Natural killer cell (primary cell): ENCODE measurements at regions not wholly inside any gene's neighbourhood (a gene's known extent, or its start where the extent isn't known, plus 50 kb on each side); places are given as distances from the start of the nearest gene placed in this dataset.

Source experiments
- ATAC-seq, 3 donors: fragments of 150-1000 bp in 2 of 3; fragments of 200-7000 bp in 1 of 3; cut with Tn5 transposase; 1 replicate in 1 of 3; 2 replicates in 2 of 3; pipeline ENCODE4 v1.10.0; 2021; ENCODE audit warnings: mild to moderate bottlenecking in 2 of 3, moderate library complexity in 2 of 3
- DNase-seq, 2 donors: peaks; one replicate each; pipeline versions ENCODE4 v3.0.0 to v3.0.0-alpha.2; 2013 to 2021; ENCODE audit warnings: mixed read lengths in 1 of 2
- H3K27ac ChIP-seq: one replicate; pipeline ENCODE4 v1.5.1; 2013; ENCODE audit warnings: mild to moderate bottlenecking, low read length
- H3K27me3 ChIP-seq: one replicate; pipeline ENCODE4 v1.6.1; 2013; ENCODE audit warnings: low read length; ENCODE audit not compliant: control insufficient read depth, insufficient read depth
- H3K36me3 ChIP-seq: one replicate; pipeline ENCODE4 v1.6.1; 2013; ENCODE audit warnings: low read length; ENCODE audit not compliant: control insufficient read depth, insufficient read depth
- H3K4me1 ChIP-seq: one replicate; pipeline ENCODE4 v1.6.1; 2013; ENCODE audit warnings: low read length; ENCODE audit not compliant: control insufficient read depth, insufficient read depth
- H3K4me3 ChIP-seq: one replicate; pipeline ENCODE4 v1.5.1; 2013; ENCODE audit warnings: low read length
- H3K9me3 ChIP-seq: one replicate; pipeline ENCODE4 v1.6.1; 2013; ENCODE audit warnings: low read length; ENCODE audit not compliant: control insufficient read depth, insufficient read depth
- H3K27ac Mint-ChIP-seq, 2 donors: one replicate each; pipeline ENCODE4 v1.8.0; 2022; ENCODE audit warnings: mild to moderate bottlenecking in 2 of 2, mixed read lengths in 2 of 2, moderate library complexity in 1 of 2
- H3K27me3 Mint-ChIP-seq, 2 donors: one replicate each; pipeline ENCODE4 v1.8.0; 2022; ENCODE audit warnings: low read depth in 2 of 2, mixed read lengths in 2 of 2
- H3K36me3 Mint-ChIP-seq: one replicate; pipeline ENCODE4 v1.8.0; 2022; ENCODE audit warnings: mixed read lengths
- H3K4me1 Mint-ChIP-seq, 2 donors: one replicate each; pipeline ENCODE4 v1.8.0; 2022; ENCODE audit warnings: mixed read lengths in 2 of 2
- H3K4me3 Mint-ChIP-seq: one replicate; pipeline ENCODE4 v1.8.0; 2022; ENCODE audit warnings: mild to moderate bottlenecking, moderate library complexity, mixed read lengths
- H3K9me3 Mint-ChIP-seq, 2 donors: one replicate each; pipeline ENCODE4 v1.8.0; 2022; ENCODE audit warnings: mixed read lengths in 2 of 2
- CTCF ChIP-seq: fragments of 200-600 bp; IDR thresholded peaks from one replicate; pipeline ENCODE4 v1.8.0; 2022; ENCODE audit warnings: antibody characterized with exemption
- WGBS: methylation state at CpG from one replicate; pipeline ENCODE4 v1.1.7; 2013; ENCODE audit warnings: missing lambda C conversion rate; ENCODE audit not compliant: insufficient coverage; 5-methylcytosine and 5-hydroxymethylcytosine counted together
- intact Hi-C: fragments of 100-400 bp; cut with micrococcal nuclease; formaldehyde crosslinking; loops from one replicate; pipeline ENCODE4 v1.14.2; 2022

- Histone ChIP-seq H3K36me3 (no peaks in the 10 kb centered on the region), H3K9me3 (no peaks in the 10 kb centered on the region), H3K4me3 (no peak overlapping the region), H3K27ac (no peak overlapping the region), H3K27me3 (no peaks in the 10 kb centered on the region), H3K4me1 (no peaks in the 10 kb centered on the region)
- no peak overlapping the region for H3K27ac Mint-ChIP-seq
- intact Hi-C loops = no loop called here
- DNase-seq (no peak), ATAC-seq (no peak)
- H3K27me3 Mint-ChIP-seq = peaks cover 0 to 7% of the 10 kb centered on the region in 2 donors
- H3K36me3 Mint-ChIP-seq = no peaks in the 10 kb centered on the region
- H3K4me3 Mint-ChIP-seq = no peak overlapping the region
- no peak for TF ChIP-seq CTCF
- 91% methylated on average over 3 of the region's 3 CpGs for WGBS
- H3K9me3 Mint-ChIP-seq = no peaks in the 10 kb centered on the region
- no peaks in the 10 kb centered on the region for H3K4me1 Mint-ChIP-seq
These were observed 211.6 kb downstream of the TMEM167A start for GRCh38 chr5:82865625-82866024.

GRCh38 chr5:82863266-82863665 lies 213.9 kb downstream of the TMEM167A start:
- Mint-ChIP-seq H3K4me1 (no peaks in the 10 kb centered on the region), H3K9me3 (no peaks in the 10 kb centered on the region), H3K36me3 (no peaks in the 10 kb centered on the region), H3K27me3 (peaks cover 0 to 7% of the 10 kb centered on the region in 2 donors), H3K27ac (no peak overlapping the region), H3K4me3 (no peak overlapping the region)
- H3K27ac ChIP-seq = no peak overlapping the region
- no peaks in the 10 kb centered on the region for H3K27me3 ChIP-seq
- WGBS = 100% methylated on average over 2 of the region's 3 CpGs
- no peaks in the 10 kb centered on the region for H3K4me1 ChIP-seq
- no peak overlapping the region for H3K4me3 ChIP-seq
- intact Hi-C loops = no loop called here
- no peak for DNase-seq
- no peak for ATAC-seq
- H3K36me3 ChIP-seq = no peaks in the 10 kb centered on the region
- TF ChIP-seq CTCF = no peak
- H3K9me3 ChIP-seq = no peaks in the 10 kb centered on the region

- DNase-seq (no peak), ATAC-seq (no peak)
- no peak overlapping the region for H3K4me3 Mint-ChIP-seq
- Histone ChIP-seq H3K4me3 (no peak overlapping the region), H3K27ac (no peak overlapping the region), H3K27me3 (no peaks in the 10 kb centered on the region), H3K4me1 (no peaks in the 10 kb centered on the region), H3K9me3 (no peaks in the 10 kb centered on the region), H3K36me3 (no peaks in the 10 kb centered on the region)
- H3K9me3 Mint-ChIP-seq = no peaks in the 10 kb centered on the region
- no peaks in the 10 kb centered on the region for H3K36me3 Mint-ChIP-seq
- TF ChIP-seq CTCF = no peak
- 88% methylated on average over 3 of the region's 4 CpGs for WGBS
- no peaks in the 10 kb centered on the region for H3K4me1 Mint-ChIP-seq
- intact Hi-C loops = no loop called here
- no peak overlapping the region for H3K27ac Mint-ChIP-seq
- H3K27me3 Mint-ChIP-seq = peaks cover 0 to 7% of the 10 kb centered on the region in 2 donors
These were observed 214.5 kb downstream of the TMEM167A start for GRCh38 chr5:82862711-82863110.

GRCh38 chr5:82862261-82862660 lies 214.9 kb downstream of the TMEM167A start:
- H3K9me3 Mint-ChIP-seq = no peaks in the 10 kb centered on the region
- no peak overlapping the region for H3K27ac Mint-ChIP-seq
- 92% methylated on average over 4 of the region's 4 CpGs for WGBS
- no peak overlapping the region for H3K27ac ChIP-seq
- DNase-seq = no peak
- intact Hi-C loops = no loop called here
- H3K4me1 ChIP-seq = no peaks in the 10 kb centered on the region
- TF ChIP-seq CTCF = no peak
- no peak overlapping the region for H3K4me3 Mint-ChIP-seq
- no peaks in the 10 kb centered on the region for H3K4me1 Mint-ChIP-seq
- H3K36me3 Mint-ChIP-seq = no peaks in the 10 kb centered on the region
- H3K36me3 ChIP-seq = no peaks in the 10 kb centered on the region
- ATAC-seq = no peak
- H3K27me3 ChIP-seq = no peaks in the 10 kb centered on the region
- H3K27me3 Mint-ChIP-seq = peaks cover 0 to 7% of the 10 kb centered on the region in 2 donors
- no peaks in the 10 kb centered on the region for H3K9me3 ChIP-seq
- H3K4me3 ChIP-seq = no peak overlapping the region
